Activated CD4-positive, alpha-beta T cell treated with anti-CD3 and anti-CD28 coated beads, Interleukin-2, amount 50 U/mL, for 16 hours (primary cell): ENCODE measurements at regions not wholly inside any gene's neighbourhood (a gene's known extent, or its start where the extent isn't known, plus 50 kb on each side); places are given as distances from the start of the nearest gene placed in this dataset.

Experiments
- DNase-seq: peaks from one replicate; pipeline ENCODE4 v3.0.0-alpha.2; 2020

DNA sequence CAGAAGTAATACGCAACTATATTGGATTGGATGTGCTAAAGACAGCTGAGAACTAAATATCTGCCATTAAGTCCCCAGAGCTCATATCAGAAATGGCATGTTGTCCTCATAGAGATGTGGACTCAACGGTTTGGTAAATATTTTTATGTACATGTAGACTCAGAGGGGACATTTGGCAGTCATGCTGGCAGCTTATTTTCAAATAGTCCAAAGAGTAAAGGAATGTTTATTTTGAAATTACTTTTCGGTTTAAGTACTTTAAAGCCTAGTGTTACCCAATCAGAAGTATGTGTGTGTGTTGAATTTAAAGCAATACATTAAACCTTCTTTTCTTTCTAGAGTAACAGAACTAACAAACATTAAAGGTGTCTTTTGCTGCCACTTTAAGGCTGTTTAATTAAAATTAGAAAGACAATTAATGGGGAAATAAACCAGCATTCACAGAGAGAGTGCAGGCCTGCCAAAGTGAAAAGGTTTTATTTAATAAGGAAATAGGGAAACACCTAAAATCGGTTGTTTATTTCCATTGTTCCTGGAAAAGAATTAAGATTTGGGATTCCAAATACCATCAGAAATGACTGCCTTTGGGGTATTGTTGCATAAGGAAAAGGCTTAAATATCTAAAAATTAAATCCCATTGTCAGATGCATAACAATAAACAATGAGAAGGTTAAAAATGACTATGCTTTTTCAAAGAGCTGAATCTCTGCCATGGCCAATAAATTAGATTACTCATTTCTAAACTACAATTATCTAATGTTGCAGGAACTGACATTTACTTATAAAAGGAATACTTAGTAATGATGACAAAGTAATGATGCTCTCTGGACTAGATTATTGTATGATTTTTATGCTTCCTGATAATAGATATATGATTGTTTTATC, 113.4 kb upstream of the AHR start:
- DNase-seq, result no peak

DNA sequence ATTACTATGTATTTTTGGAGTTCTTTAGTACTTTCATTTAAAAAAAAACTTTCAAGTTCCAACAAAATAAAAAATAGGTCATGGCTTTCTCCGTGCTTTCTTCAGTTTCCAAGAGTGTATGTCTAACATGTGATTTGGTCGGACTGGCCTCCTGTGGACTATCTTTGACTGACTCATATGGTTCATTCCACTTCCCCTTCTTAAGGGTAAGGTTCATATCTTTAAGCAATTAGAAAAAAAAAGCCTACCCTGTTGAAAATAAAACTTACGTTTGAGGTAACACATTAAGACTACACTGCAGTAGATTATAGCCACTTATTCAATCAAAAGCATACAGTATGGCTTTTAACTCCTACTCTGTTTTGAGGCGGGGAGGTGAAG, 112.8 kb upstream of the AHR start:
- peak; percentile 51 for DNase-seq

DNA sequence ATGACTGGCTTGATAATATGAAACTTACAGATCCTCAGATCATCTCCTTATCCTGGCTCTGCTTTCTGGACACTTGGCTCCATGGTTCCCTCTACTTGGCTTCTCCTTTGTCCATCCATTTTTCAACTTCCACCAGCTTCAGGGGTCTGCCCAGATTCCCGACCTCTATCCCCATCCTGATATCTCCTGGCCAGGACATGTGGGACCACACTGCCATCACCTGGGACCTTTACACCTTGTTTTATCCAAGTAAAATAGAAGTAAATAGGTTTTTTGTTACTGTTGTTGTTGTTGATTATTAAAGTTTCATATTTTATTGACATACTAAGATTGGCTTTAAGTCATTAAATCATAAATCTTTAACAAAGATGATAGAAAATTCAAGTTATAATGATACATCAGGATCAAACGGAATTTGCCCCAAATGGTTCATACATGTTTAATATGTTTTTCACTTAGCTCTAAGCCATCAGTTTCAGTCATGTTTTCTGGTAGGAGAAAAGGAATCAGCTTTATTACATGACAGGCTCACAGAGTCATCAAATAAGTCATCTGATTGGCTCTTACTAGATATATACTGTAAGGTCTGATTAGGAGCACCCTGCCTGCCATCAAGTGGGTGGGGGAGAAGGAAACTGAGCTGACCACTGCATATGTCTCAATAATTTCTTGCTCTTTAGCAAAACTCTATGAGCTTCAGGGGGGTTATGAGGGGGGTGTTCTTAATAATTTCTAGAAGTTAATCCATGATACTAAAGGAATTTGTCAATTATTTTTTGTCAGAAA, 111.5 kb upstream of the AHR start:
- no peak for DNase-seq

DNA sequence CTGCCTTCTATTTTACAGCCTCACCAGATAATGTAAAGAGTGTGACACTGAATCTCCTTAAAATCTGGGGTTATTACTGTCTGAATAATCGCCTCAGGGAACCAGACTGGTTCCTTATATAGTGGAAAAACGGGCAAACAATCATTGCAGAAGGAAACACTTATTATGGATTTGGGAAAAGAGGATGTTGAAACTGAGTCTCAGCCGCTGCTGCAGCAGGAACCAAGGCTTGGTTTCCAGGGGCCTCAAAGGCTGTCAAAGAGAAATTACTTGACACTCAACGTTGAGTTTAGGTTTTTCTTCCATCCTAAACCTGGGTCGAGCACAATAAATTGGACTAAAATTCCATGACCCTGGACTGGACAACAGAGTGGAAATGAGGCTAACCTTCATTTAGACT, 103.8 kb upstream of the AHR start:
- no peak for DNase-seq

DNA sequence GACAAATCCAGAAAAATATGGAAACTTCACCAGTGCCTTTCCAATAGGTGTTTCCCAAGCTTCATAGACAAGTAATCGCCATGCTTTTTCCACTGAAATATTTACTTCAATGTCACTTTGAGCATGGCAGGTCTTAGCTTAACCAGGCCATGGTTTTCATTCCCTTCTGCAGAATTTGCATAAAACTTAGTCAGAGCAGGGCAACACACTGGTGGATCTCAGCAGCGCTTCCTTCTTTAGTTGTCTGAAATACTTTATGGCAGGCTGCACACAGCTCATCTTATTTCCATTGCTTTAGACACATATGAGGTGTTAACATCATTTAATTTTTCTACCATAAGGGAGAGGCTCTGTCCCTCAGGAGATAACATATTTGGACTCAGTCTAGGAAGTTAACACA, 102.9 kb upstream of the AHR start:
- no peak for DNase-seq

DNA sequence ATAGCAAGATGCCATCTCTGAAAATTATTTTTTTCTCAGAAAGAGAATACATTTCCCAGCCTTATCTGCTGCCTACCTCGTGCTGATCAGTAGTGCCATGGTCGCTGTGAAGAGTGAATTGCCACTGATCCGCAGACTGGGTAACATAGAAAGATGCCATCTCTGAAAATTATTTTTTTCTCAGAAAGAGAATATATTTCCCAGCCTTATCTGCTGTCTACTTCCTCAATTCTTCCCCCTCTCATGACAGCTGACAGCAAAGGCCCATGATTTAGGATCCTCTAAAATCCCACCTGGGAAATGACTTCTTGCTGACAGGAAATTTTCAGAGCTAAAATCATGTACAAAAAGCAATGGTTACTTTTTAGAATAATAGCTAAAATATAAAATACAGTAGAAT, 92.5 kb upstream of the AHR start:
- no peak for DNase-seq

DNA sequence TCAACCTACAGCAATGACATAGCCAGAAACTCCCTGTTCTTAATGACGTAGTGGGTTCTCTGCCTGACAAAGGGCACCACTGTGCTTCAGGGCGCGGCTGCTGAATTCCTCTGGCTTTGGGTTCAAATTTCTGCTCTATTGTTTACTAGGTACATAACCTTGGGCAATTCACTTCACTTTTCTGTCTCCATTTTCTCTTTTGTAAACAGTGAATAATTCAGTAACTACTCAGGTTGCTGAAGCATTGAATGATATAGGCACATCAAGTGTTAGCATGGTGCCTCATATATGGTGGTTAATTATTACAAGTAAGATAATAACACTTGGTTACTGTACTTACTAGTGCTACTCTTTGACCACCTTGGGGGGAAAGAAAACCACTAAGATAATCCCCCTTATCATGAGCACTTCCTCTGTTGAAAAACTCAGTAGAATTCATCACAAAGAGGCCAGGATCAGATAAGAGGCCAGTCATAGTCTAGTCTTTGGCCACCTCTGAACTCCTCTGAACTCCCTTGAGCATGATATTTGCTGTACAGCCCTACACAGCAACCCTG, 92.0 kb upstream of the AHR start:
- DNase-seq, result no peak

DNA sequence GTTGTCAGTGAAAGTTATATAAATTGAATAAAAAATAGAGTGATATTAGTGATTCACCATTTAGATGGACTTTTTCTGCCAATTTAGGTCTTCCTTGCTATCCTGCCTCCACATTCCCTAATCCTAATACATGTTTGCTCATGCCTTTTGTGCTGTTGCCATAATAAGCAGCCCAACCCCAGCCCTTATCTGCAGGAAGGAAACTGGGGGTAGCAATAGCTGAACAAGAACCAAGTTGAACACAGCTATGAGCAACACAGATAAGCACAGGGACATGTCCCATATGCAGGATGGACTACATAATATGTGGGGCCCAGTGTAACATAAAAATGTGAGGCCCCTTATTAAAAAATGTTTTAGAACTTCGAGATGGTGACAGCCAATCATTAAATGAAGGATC, 91.2 kb upstream of the AHR start:
- no peak for DNase-seq

DNA sequence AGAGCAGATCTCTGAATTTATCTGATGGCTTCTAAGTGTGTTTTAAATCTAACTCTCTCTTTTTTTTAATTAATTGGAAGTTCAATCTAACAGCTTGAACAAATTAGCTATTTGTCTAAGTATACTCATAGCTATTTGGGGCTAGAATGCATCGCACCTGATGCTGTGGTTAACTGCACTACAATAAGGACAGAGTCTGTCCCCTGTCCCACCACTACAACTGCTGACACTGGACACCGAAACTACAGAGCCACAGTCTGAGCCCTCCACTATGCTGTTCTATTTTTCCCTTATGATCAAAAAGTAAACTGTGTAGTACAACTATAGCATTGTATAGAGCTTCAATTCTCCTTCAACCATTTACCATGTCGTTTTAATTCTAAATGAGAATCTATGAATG, 89.4 kb upstream of the AHR start:
- no peak for DNase-seq

DNA sequence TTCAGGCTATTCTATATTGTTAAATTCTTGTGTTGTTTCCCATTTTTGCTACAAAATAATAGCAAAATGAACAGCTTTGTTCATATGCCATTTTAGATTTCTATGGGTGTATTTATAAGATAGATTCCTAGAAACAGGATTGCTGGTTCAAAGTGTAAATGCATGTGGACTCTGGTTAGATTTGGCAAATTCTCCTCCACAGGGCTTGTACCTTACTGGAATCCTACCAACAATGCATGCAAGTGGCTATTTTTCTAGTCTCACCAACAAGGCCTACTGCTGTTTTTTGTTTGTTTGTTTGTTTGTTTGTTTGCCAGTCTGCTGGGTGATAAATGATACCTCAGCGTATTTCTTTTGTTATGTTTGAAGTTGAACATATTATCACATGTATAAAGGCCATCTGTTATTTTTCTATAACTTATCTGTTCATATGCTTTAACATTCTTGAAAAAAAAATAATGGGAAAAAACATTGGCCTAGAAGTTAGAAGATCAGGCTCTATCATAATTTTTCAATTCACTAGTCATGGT, 87.1 kb upstream of the AHR start:
- no peak for DNase-seq

DNA sequence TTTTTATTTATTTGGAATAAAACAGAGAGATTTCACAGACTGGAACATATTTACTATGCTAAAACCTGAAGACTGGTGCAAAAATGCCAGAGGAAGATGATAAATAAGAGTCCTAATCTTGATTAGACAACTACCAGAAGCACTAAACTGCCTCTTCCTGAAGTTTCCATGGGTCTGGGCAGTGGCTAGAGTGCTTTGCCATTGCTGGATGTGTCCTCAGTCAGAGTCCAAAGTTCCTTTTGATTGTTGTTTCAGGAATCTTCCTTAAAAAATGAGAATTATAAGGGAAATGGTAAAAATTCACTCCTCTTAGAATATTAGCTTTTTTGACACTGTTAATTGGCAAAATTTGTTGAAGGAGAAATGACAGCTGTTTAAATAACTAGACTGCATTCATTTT, 86.3 kb upstream of the AHR start:
- DNase-seq, result no peak

DNA sequence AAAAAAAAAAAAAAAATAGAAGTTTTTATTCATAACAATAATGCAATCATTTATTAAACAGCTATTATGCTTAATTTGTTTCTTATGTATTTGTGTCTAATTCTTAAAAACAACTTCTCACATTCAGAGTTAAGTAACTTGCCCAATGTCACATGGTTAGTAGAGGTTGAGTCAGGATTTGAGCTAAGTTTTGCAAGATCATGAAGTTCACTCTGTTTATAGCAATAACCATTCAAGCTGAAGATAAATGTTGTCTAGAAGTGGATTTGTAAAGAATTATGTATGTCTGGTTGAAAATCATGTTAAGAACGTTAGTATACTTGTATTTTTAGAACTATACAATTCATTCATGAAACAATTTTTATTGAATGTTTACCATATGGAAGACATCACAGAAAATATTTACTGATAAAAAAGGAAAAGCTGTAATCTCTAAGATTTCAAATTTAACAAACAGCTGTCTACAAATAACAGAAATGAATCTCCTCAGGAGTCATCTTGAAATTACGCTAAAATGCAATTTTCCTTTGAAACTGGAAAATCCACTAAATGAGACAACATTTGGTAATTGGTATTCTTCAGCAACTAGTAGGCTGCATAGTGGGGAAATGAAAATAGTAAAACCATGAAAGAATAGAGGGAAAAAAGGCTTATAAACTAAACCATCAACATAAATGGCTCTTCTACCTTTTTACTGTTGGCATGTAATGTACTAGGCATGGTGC, 70.5 kb upstream of the AHR start:
- peak; percentile 9 for DNase-seq

DNA sequence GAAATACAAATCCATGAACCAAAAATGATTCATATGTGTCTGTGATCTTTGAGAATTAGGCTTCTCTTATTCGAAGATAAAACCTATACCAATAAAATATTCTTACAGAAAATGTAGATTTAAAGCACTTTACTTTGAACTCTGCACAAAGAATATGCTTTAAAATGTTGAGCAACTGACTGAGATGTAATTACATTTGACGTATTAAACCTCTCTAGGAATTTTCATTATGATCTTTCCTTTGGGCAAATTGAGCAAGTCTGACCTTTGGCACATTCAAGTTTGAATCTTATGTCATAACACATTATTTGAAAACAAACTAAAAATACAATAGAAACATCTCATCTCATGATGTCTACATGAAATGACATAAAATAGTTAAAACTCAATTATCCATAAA, 69.2 kb upstream of the AHR start:
- DNase-seq, result no peak

DNA sequence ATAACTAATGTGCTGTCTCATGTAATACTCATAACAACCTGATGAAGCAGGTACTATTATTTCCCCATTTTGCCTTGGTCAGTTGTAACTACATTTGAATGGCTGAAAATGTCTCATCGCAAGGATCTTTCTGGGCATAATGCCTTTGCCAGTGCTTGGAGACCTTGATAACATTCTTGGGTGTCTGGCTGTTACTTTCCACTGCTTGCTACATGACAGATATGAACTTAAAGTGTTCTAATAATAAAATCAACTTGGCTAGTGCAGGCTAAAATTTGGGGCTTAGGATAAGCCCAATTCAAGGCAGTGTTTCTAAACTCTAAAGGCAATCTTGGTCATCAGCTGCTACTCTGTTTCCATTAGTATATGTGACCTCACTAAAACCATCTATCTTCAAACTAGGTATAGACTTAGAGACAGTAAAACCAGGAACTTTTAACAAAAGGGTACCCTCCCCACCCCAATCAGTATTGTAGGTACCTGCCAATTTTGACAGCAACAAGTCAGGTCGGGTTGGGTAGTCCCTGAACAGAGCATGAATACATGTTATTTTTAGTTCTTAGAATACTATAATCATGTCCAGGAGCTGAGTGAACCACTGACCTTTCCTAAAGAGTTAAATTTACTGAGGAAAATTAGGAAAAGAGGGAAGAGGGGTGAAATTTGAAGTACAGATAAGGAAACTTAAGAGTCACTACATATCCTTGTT, 68.2 kb upstream of the AHR start:
- DNase-seq, result no peak

DNA sequence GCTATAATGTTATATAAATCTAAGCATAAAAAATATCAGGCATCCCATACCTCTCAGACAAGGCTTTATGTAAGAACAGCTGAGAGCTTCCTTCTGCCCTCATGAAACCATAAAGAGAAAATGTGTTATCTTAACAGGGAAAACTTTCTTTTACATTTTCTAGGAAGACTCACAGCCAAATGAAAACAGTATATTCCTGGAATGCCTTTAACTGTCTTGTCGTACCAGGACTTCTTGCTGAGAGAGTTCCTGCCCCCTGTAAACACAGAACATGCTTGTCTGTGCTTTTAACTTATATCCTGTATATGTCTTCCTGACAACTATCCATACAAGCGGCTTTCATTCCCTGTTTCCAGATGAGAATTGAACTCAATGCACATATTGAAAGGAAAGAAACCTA, 64.8 kb upstream of the AHR start:
- peak; percentile 30 for DNase-seq

DNA sequence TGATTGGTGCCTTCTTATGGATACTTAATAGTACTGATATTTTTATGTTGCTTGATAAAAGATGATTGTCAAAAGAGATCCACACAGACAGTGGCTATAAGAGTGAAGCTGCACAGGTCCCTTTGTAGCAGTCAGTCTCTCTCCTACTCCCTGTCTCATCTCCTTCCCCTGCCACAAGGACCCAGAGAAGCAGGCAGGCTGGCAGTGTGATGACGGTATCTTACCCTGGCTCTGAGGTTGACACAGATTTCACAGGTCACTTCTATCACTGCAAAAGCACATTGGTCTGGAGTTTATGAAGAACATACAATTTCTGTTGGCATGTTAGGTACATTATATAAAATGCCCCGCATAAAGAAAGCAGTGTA, 64.4 kb upstream of the AHR start:
- DNase-seq, result peak; percentile 83

DNA sequence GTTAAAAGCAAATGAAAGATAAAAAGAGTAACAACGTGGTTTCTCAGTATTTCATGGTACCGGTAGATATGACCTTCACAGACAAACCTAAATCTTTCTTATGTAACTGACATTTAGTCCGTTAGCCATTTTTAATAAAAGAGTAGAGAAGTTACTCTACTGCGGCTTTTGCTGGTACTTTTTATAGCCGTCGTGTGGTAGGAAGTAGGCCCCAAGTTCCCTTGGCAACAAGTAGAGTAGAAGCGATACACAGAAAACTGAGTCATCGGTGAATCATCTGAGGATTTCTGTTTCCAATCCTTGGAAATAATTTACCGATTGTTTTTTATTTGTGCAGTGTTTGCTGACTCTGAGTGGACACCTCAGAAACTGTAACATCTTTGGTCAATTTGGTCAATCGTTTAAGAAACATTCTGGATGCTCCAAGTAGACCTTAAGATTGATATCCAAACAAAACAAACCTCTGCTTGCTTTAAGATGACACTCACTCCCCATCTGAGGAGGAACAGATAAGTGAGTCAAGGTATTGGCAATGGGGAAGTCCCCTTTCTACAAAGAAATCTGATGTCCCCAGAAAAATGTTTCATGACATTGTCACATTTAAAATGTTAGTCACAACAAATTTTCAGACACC, 63.9 kb upstream of the AHR start:
- peak; percentile 94 for DNase-seq

DNA sequence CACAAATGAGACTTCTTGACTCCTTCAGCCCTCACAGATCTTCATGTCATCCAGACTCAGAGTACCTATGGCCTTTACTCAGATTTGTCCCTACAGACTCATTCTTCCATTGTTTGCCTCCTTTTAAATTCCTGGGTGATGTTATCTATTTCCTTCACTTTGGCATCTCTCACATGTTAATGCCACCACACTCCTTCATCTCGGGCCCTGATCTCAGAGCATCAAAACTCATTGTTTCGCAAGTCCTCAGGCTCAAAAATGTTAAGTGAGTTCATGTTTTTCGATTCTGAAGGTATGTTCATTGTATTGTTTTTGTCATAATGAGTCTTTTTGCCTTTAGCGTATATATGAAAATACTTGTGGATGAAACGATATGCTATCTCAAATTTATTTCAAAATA, 62.3 kb upstream of the AHR start:
- DNase-seq, result no peak

DNA sequence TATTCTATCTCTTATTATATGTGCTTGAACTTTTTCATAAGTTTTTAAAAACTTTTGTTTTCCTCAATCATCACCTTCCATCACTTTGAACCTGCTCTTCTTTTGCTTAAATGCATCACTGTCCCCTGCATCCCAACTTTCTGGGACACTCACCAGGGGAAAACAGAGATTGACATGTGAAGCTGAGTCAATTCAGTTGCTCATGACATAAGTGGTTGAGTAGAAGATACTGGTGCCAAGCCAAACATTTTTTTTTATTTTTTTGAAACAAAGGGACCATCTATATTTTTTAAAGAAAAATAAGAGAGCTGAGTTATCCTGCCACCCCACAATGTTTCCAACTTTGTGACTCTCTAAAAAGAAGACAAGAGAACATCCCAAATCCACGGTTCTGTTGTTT, 61.8 kb upstream of the AHR start:
- DNase-seq, result no peak

DNA sequence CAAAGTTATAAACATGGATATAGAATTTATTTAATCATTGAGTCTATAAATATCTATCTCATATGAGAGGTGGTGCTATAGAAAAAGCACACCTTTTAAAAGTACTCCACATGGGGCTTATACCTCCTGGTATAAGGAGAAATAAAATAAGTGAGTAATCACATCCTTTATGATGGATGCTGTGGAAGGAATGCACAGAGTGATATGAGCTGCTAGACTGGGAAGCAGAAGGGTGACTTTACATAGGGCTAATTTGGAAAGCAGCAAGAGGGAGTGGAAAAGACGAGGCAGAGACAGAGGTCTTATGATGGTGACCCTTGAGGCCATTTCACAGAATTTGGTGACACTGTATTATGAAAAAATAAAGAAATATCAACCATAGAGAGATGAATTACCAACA, 59.4 kb upstream of the AHR start:
- DNase-seq, result no peak

DNA sequence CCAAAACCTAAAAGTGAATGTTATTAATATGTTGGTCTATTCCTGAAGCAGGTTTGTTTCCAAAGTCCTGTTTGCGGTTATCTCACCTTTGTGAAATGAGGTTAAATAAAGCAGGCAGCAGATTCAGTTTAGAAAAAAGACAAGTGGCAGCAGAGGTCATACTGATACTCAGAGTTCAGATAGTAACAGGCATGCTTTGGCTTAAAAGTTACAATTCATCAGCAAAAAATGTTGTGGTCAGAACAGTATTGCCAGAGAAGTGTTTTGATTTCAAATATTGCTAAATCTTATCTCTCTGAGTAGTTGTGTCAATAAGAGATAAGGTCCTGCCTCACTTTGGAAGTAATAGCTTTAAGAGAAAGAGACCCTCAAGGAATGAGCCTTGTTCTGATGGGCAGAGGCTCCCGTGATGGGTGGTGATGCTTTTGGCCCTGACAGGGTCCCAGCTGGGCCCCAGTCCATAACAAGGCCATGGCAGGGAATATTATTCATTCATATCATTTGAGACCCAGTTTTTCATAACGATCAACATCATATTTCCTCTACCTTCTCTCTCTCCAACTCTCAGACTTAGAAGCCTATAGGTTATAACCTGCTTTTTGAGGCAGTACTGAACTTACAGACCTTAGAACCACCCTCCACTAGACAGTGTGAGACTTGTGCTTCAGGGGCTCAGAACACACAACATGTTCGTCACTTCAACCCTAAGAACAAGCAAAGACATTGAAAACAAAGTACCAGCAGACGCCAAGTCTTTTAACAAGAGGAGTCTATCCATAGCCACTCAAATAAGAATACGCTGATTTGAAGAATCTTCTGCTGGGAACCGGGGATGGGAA, 58.5 kb upstream of the AHR start:
- no peak for DNase-seq
